A673 (cell line): ENCODE measurements at regions not wholly inside any gene's neighbourhood (a gene's known extent, or its start where the extent isn't known, plus 50 kb on each side); places are given as distances from the start of the nearest gene placed in this dataset.

Experiments
- BruUV-seq: library from RNA; stranded (reverse); fragments of 400-500 nt; replicated peaks from 2 replicates; lab custom pipeline; 2021; lab: Mats Ljungman, UMichigan
- CTCF ChIA-PET: fragments of 300-600 bp; sonication (Branson Sonifier 250); formaldehyde crosslinking; loops from one replicate; lab custom pipeline; 2022; ENCODE audit warnings: antibody characterized with exemption; lab: Charles Lee
- POLR2A ChIA-PET: fragments of 300-600 bp; sonication (Branson Sonifier 250); formaldehyde crosslinking; loops from one replicate; lab custom pipeline; 2022; ENCODE audit warnings: antibody characterized with exemption; ENCODE audit not compliant: low non-redundant PET; lab: Charles Lee
- DNase-seq: peaks from one replicate; pipeline ENCODE4 v3.0.0-alpha.2; 2015; ENCODE audit warnings: low spot score
- H3K27ac ChIP-seq: fragments of 200-600 bp; sonication (generic); 2 replicates; pipeline ENCODE4 v1.5.1; 2016; ENCODE audit warnings: mixed run types, low read depth, mild to moderate bottlenecking, mixed read lengths, antibody characterized with exemption, low read length; ENCODE audit not compliant: poor library complexity, severe bottlenecking
- H3K27me3 ChIP-seq: fragments of 200-600 bp; sonication (generic); replicated peaks from 2 replicates; pipeline ENCODE4 v1.6.1; 2017; ENCODE audit warnings: mixed run types, low read depth, mild to moderate bottlenecking, mixed read lengths, antibody characterized with exemption, low read length; ENCODE audit not compliant: insufficient read depth, poor library complexity
- H3K36me3 ChIP-seq: fragments of 200-600 bp; sonication (generic); 2 replicates; pipeline ENCODE4 v1.6.1; 2016; ENCODE audit warnings: mixed run types, mild to moderate bottlenecking, mixed read lengths, antibody characterized with exemption, low read length; ENCODE audit not compliant: insufficient read depth, poor library complexity, severe bottlenecking
- H3K4me1 ChIP-seq: fragments of 200-600 bp; sonication (generic); 2 replicates; pipeline ENCODE4 v1.6.1; 2017; ENCODE audit warnings: mixed run types, mild to moderate bottlenecking, mixed read lengths, antibody characterized with exemption, low read length; ENCODE audit not compliant: insufficient read depth, poor library complexity, severe bottlenecking
- H3K4me3 ChIP-seq: fragments of 200-600 bp; sonication (generic); 2 replicates; pipeline ENCODE4 v1.5.1; 2016; ENCODE audit warnings: low read depth, mixed run types, mild to moderate bottlenecking, mixed read lengths, low read length; ENCODE audit not compliant: poor library complexity, severe bottlenecking
- H3K9me3 ChIP-seq: fragments of 200-600 bp; sonication (generic); 2 replicates; pipeline ENCODE4 v1.6.1; 2016; ENCODE audit warnings: mixed run types, low read depth, mild to moderate bottlenecking, mixed read lengths, antibody characterized with exemption, low read length; ENCODE audit not compliant: poor library complexity, severe bottlenecking
- EZH2 ChIP-seq: fragments of 200-600 bp; sonication (generic); IDR thresholded peaks from 2 replicates; pipeline ENCODE4 v1.6.1; 2017; ENCODE audit warnings: borderline replicate concordance, low read depth, mild to moderate bottlenecking, mixed read lengths, antibody characterized with exemption, low read length; ENCODE audit not compliant: poor library complexity, severe bottlenecking
- intact Hi-C: fragments of 100-400 bp; cut with micrococcal nuclease; formaldehyde crosslinking; loops from one replicate; pipeline ENCODE4 v1.10.0; 2022; ENCODE audit not compliant: unreplicated experiment
- TF ChIP-seq, protein P1 (sequence below): fragments of 300-800, 200-600 bp; sonication (generic); conservative IDR thresholded peaks from 2 replicates; pipeline ENCODE4 v1.5.1; 2017; ENCODE audit warnings: low read depth, mild to moderate bottlenecking, antibody characterized with exemption, low read length, moderate library complexity, mixed read lengths

DNA sequence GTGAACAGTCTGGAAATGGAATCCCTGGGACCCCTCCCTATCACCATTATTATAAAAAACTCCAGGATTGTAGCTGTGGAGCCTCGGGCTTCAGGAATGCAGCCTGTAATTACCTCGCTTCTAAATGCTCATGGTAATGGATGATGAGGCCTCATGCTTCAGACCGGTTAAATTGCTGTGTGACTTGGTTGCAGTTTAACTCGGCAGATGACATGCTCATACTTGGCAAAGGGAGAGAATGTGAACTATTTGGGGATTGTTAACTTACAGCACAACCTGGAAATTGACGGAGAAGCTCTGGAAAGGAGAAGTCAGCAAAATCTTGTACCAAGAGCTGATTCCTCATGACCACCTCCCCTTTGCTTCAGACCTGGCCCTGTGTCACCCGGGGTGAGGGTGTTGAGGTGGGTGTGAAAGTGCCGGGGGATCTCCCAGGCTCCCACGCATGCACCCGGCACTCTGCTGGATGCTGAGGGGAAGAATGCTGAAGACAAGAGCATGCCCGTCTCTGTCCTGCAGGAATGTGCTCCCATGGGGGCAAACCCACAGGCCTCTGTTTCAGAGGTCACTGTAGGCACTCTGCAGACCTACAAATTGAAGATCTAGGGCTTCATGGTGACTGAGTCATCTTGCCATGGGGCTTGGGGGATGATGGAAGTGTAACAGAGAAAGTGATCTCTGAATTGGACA lies 364.8 kb downstream of the RPS6KC1 start:
- BruUV-seq = no TSS peak
- no peak overlapping the region for H3K4me3 ChIP-seq
- ChIA-PET POLR2A (no interaction called here), CTCF (no interaction called here)
- no peak for TF ChIP-seq EZH2
- TF ChIP-seq, protein P1, sequence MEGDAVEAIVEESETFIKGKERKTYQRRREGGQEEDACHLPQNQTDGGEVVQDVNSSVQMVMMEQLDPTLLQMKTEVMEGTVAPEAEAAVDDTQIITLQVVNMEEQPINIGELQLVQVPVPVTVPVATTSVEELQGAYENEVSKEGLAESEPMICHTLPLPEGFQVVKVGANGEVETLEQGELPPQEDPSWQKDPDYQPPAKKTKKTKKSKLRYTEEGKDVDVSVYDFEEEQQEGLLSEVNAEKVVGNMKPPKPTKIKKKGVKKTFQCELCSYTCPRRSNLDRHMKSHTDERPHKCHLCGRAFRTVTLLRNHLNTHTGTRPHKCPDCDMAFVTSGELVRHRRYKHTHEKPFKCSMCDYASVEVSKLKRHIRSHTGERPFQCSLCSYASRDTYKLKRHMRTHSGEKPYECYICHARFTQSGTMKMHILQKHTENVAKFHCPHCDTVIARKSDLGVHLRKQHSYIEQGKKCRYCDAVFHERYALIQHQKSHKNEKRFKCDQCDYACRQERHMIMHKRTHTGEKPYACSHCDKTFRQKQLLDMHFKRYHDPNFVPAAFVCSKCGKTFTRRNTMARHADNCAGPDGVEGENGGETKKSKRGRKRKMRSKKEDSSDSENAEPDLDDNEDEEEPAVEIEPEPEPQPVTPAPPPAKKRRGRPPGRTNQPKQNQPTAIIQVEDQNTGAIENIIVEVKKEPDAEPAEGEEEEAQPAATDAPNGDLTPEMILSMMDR = no peak
- no peaks in the 10 kb centered on the region for H3K4me1 ChIP-seq
- H3K9me3 ChIP-seq = no peaks in the 10 kb centered on the region
- intact Hi-C loops = no loop called here
- H3K27me3 ChIP-seq = peaks cover 44% of the 10 kb centered on the region
- DNase-seq = no peak
- no peaks in the 10 kb centered on the region for H3K36me3 ChIP-seq
- H3K27ac ChIP-seq = no peak overlapping the region

DNA sequence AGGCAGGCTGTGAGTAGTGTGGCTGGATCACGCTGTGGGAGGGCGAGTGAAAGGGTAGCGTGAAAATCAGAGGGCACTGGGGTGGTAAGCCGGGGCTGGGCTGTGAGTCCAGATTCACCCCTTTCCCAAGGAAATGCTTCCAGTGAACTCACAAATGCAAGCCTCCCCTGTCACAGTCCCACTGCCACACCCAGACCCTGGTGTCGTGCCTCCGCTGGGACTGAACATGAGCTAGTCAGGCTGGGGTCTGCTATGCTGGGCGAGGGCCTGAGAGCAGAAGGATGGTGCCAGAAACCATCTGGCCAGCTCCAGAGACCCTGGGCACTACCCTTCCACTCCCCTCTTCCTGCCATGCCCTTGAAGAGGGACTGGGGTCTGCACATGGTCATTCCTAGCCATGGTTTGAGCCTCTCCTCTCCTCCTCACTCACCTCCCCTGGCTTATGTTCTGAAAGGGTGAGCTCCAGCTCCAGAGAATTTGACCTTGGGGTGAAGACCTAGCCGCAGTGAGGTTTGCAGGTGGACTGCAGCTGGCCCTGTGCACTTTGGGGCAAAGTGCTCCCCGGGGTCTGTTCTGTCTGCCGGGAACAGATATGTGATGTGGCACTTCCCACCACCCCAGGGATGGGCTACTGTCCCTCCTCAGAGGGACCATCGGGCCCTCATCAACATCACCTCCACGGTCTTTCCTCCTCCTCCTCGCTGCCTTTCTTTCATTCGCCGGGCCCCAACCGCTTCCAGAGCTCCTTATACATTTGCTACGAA lies 365.6 kb downstream of the RPS6KC1 start:
- peaks cover 44% of the 10 kb centered on the region for H3K27me3 ChIP-seq
- DNase-seq = no peak
- H3K4me3 ChIP-seq = no peak overlapping the region
- BruUV-seq = no TSS peak
- ChIA-PET CTCF (no interaction called here), POLR2A (no interaction called here)
- TF ChIP-seq, protein P1 = no peak
- no peak for TF ChIP-seq EZH2
- H3K9me3 ChIP-seq = no peaks in the 10 kb centered on the region
- intact Hi-C loops = no loop called here
- no peak overlapping the region for H3K27ac ChIP-seq
- H3K36me3 ChIP-seq = no peaks in the 10 kb centered on the region
- no peaks in the 10 kb centered on the region for H3K4me1 ChIP-seq

DNA sequence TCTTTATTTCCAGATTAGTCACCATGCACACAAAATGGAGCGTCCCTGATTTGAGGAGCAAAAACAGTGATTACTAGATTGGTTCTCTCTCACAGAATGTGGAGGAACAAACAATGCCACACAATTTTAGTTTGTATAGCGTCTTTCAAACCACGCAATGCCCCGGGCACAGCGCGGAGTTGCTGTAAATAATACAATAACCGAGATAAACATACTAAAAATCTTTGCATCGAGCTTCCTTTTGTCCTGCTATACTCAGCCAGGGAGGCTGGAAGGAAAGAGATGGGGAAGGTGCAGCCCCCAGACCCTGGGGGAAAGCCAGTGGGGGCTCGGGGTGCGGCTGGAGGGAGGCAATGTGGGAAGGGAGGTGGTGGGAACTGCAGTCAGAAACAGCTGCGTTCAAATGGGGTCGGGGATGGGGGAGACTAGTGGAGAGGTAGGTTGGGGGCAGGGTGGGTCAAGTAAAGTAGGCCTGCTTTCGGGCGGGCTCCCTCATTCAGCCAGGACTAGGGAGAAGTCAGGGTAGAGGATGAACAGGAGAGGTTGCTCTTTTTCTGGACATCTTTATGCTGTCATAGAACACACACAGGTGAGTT lies 366.3 kb downstream of the RPS6KC1 start:
- DNase-seq = no peak
- Histone ChIP-seq H3K27me3 (peaks cover 49% of the 10 kb centered on the region), H3K9me3 (no peaks in the 10 kb centered on the region), H3K36me3 (no peaks in the 10 kb centered on the region), H3K4me1 (no peaks in the 10 kb centered on the region), H3K27ac (no peak overlapping the region), H3K4me3 (no peak overlapping the region)
- intact Hi-C loops = no loop called here
- no peak for TF ChIP-seq EZH2
- TF ChIP-seq, protein P1 = no peak
- no TSS peak for BruUV-seq
- CTCF ChIA-PET = no interaction called here
- POLR2A ChIA-PET = no interaction called here
